Fibroblast of the aortic adventitia (primary cell): ENCODE measurements at regions not wholly inside any gene's neighbourhood (a gene's known extent, or its start where the extent isn't known, plus 50 kb on each side); places are given as distances from the start of the nearest gene placed in this dataset.

ENCODE experiments used
- DNase-seq: peaks from one replicate; pipeline ENCODE4 v3.0.0-alpha.2; 2010; ENCODE audit warnings: low read depth
- H3K4me3 ChIP-seq: 2 replicates; pipeline ENCODE4 v1.5.1; 2011; ENCODE audit warnings: low read depth, mild to moderate bottlenecking, control low read depth, low read length, moderate library complexity
- TF ChIP-seq, protein P1 (sequence below): IDR thresholded peaks from 2 replicates; pipeline ENCODE4 v1.5.1; 2011; ENCODE audit warnings: mild to moderate bottlenecking, low read length, control low read depth, inconsistent platforms; ENCODE audit not compliant: insufficient read depth

DNA sequence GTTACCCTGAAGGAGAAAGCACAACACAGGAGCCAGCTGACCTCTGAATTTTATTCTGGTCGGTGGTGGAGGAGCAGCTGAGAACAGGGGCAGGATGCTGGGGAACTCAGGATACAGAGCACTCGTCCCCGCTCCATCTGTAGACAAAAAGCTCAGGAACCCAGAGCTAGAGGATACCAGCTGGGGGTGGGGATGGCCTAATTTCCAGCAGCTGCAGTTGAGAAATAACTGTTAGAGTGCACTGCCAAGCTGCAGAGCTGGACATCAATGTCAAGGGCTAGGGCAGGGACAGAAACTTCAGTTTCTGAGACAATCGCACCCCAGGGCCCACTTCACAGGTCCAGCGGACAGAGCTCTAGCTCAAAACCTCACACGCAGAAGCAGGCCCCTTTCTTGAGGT, 122.1 kb upstream of the GUCY1A1 start:
- no peak overlapping the region for H3K4me3 ChIP-seq
- DNase-seq: no peak
- TF ChIP-seq, protein P1, sequence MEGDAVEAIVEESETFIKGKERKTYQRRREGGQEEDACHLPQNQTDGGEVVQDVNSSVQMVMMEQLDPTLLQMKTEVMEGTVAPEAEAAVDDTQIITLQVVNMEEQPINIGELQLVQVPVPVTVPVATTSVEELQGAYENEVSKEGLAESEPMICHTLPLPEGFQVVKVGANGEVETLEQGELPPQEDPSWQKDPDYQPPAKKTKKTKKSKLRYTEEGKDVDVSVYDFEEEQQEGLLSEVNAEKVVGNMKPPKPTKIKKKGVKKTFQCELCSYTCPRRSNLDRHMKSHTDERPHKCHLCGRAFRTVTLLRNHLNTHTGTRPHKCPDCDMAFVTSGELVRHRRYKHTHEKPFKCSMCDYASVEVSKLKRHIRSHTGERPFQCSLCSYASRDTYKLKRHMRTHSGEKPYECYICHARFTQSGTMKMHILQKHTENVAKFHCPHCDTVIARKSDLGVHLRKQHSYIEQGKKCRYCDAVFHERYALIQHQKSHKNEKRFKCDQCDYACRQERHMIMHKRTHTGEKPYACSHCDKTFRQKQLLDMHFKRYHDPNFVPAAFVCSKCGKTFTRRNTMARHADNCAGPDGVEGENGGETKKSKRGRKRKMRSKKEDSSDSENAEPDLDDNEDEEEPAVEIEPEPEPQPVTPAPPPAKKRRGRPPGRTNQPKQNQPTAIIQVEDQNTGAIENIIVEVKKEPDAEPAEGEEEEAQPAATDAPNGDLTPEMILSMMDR: no peak

DNA sequence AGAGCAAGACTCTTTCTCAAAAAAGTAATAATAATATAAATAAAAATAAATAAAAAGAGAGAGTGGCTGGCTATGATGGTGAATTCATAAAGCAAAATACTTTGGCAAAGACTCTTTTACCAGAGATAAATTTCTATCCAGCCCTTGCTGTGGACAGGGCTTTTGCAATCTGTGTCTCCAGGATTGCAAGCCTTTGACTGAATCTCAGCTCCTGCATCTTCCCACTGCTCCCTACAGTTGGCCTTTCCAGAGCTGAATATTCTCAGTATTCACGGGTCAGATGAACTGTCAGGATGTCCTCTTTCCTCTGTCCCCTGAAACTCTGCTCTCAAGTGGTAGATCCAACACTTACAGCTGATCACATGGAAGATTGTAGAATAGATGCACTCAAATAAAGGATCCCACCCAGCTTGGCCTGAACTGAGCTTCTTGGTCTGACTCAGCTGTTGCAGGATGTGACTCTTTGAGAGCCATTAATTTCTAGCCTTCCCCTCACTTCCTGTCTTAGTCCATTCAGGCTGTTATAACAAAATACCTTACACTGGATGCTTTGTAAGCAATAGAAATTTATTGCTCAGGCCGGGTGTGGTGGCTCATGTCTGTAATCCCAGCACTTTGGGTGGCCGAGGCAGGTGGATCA, 123.4 kb upstream of the GUCY1A1 start:
- peak; percentile 32 for DNase-seq
- TF ChIP-seq, protein P1: no peak
- H3K4me3 ChIP-seq: no peak overlapping the region

DNA sequence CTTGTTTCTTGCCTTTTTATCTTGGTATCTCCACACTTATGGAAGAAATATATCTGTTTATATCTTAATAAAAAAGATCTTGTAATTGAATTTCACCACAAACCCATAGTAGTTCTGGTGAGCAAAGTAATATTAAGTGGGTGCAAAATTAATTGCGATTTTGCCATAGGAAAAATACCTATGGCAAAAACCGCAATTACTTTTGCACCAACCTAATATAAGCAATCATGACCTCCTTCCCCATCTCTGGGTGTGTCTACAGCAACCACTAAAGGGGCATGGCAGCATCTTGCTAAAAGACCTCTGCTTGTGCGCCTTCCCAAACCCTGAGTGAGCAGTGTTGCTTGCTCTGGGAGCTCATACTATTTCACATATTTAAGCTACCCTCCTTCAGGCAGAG, 124.2 kb upstream of the GUCY1A1 start:
- TF ChIP-seq, protein P1: no peak
- H3K4me3 ChIP-seq: no peak overlapping the region
- DNase-seq: no peak

DNA sequence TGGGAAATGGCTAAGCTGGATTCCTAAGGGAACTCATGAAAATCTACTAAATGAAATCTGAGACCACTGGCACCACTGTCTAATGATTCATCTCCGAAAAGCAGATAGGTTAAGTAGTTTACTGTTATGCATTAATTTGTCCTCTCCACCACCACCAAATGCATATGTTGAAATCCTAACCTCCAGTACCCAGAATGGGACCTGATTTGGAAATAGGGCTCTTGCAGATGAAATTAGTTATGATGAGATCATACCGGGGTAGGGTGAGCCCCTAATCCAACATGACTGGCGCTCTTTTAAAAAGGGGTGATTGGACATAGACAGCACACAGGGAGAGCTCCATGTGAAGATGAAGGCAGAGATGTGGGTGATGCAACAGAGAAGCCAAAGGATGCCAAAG, 124.9 kb upstream of the GUCY1A1 start:
- TF ChIP-seq, protein P1: no peak
- no peak for DNase-seq
- no peak overlapping the region for H3K4me3 ChIP-seq

DNA sequence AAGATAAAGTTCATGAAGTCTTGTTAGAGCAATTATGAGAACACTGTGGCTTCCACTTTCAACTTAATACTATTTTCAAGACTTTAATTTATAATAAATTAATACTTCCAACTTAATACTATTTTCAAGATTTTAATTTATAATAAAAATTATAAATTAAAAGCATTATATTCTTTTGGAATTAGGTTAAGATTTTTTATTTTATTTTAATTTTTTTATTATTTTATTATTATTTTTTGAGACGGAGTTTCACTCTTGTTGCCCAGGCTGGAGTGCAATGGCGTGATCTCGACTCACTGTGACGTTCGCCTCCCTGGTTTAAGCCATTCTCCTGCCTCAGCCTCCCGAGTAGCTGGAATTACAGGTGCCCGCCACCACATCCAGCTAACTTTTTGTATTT, 126.0 kb upstream of the GUCY1A1 start:
- no peak for DNase-seq
- TF ChIP-seq, protein P1: no peak
- H3K4me3 ChIP-seq: no peak overlapping the region

DNA sequence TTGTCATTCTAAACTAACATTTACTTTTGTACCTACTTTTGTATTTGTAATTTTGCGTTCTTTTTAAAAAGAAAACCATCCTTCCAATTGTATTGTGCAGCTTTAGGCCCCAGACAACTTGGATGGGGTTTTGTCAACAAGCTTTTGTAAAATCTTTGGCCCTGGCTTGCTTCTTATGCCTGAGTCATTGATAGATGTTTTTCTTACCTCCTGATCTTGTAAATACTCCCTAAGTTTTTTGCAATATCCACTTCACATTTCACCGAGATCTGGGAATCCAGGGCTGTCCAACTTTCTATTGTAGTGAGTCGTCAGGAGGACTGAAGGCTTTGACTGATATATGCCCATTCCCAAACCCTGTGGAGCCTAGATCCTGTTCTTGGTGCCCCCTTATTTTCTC, 126.9 kb upstream of the GUCY1A1 start:
- H3K4me3 ChIP-seq: no peak overlapping the region
- TF ChIP-seq, protein P1: no peak
- DNase-seq: no peak

DNA sequence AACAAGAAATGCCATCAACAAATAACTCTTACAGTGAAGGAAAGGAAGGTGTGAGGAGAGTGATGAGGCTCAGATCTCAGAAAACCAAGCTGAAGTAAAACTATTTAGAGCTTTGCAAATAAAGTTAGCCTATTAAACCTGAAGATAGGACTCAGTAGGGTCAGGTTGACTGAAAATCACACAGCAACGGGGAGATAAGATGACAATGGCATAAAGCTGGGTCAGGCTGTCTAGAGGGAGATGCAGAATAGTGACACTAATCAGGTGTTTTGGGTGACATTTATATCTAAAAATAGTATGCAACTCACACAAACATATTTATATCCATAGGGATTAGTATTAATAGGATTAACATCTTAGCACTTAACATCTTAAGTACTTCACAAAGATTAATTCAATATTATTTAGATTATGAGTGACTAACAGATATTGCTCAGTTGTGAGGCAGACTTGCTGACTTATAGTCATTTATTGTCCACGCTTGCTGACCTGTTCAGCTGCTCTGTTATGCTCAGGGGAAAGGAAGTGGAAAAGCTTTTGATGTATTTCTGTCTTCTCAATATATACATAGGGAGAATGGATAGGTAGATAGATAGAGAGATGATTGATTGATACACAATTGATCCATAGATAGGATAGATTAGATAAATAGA, 130.7 kb upstream of the GUCY1A1 start:
- no peak for DNase-seq
- TF ChIP-seq, protein P1: no peak
- H3K4me3 ChIP-seq: no peak overlapping the region
